CD14-positive monocyte (primary cell): ENCODE measurements at regions not wholly inside any gene's neighbourhood (a gene's known extent, or its start where the extent isn't known, plus 50 kb on each side); places are given as distances from the start of the nearest gene placed in this dataset.

Source experiments
- DNase-seq, 3 donors: peaks; one replicate each; pipeline ENCODE4 v3.0.0-alpha.2; 2011 to 2022
- H2AFZ ChIP-seq: 2 replicates; pipeline ENCODE4 v1.6.0; 2012; ENCODE audit warnings: mild to moderate bottlenecking, low read depth, low read length, inconsistent platforms; ENCODE audit not compliant: insufficient read depth, poor library complexity, severe bottlenecking
- H3K27ac ChIP-seq, 2 donors: 1 replicate in 1 of 2; 2 replicates in 1 of 2; pipeline ENCODE4 v1.5.1; 2012 to 2013; ENCODE audit warnings: low read length in 2 of 2, control low read depth in 1 of 2, inconsistent platforms in 1 of 2, low read depth in 1 of 2, mild to moderate bottlenecking in 1 of 2
- H3K27me3 ChIP-seq, 2 donors: one replicate each; pipeline versions ENCODE4 v1.6.0 to v1.6.1; 2011 to 2013; ENCODE audit warnings: low read length in 2 of 2; ENCODE audit not compliant: control insufficient read depth in 2 of 2, insufficient read depth in 2 of 2
- H3K36me3 ChIP-seq, 2 donors: replicated peaks in 1 of 2; 1 replicate in 1 of 2; 2 replicates in 1 of 2; pipeline versions ENCODE4 v1.5.1 to v1.6.1; 2012 to 2013; ENCODE audit warnings: low read length in 2 of 2, control low read depth in 1 of 2, inconsistent platforms in 1 of 2, mild to moderate bottlenecking in 1 of 2; ENCODE audit not compliant: insufficient read depth in 2 of 2, control insufficient read depth in 1 of 2
- H3K4me1 ChIP-seq, 2 donors: 1 replicate in 1 of 2; 2 replicates in 1 of 2; pipeline versions ENCODE4 v1.5.1 to v1.6.1; 2012 to 2013; ENCODE audit warnings: low read length in 2 of 2, control low read depth in 1 of 2, inconsistent platforms in 1 of 2, mild to moderate bottlenecking in 1 of 2, moderate library complexity in 1 of 2; ENCODE audit not compliant: insufficient read depth in 2 of 2, control insufficient read depth in 1 of 2
- H3K4me2 ChIP-seq: replicated peaks from 2 replicates; pipeline ENCODE3; 2012; ENCODE audit warnings: low read length, moderate library complexity, mild to moderate bottlenecking; ENCODE audit not compliant: poor library complexity, severe bottlenecking; ENCODE audit errors: extremely low read depth
- H3K4me3 ChIP-seq, 3 experiments: fragments of 200-600 bp in 1 of 3; sonication (generic) in 1 of 3; replicated peaks in 1 of 3; 1 replicate in 2 of 3; 2 replicates in 1 of 3; pipeline ENCODE4 v1.5.1; 2011 to 2013; ENCODE audit warnings: low read length in 3 of 3, mild to moderate bottlenecking in 3 of 3, control low read depth in 2 of 3, low read depth in 2 of 3, inconsistent platforms in 1 of 3, moderate library complexity in 1 of 3
- H3K79me2 ChIP-seq: 2 replicates; pipeline ENCODE4 v1.6.0; 2012; ENCODE audit warnings: mild to moderate bottlenecking, control low read depth, inconsistent platforms, low read length, moderate library complexity; ENCODE audit not compliant: insufficient read depth
- H3K9ac ChIP-seq: 2 replicates; pipeline ENCODE4 v1.6.0; 2017; ENCODE audit warnings: low read length, mild to moderate bottlenecking; ENCODE audit not compliant: insufficient read depth, poor library complexity, severe bottlenecking
- H3K9me3 ChIP-seq, 2 donors: replicated peaks in 1 of 2; 1 replicate in 1 of 2; 2 replicates in 1 of 2; pipeline versions ENCODE4 v1.5.1 to v1.6.1; 2012 to 2013; ENCODE audit warnings: low read length in 2 of 2, control low read depth in 1 of 2; ENCODE audit not compliant: control insufficient read depth in 1 of 2, insufficient read depth in 1 of 2
- H4K20me1 ChIP-seq: 2 replicates; pipeline ENCODE4 v1.6.0; 2012; ENCODE audit warnings: mild to moderate bottlenecking, low read length, control low read depth, moderate library complexity; ENCODE audit not compliant: insufficient read depth
- H3K27ac Mint-ChIP-seq, 7 donors: one replicate each; pipeline ENCODE4 v1.8.0; 2020; ENCODE audit warnings: mild to moderate bottlenecking in 7 of 7, mixed read lengths in 7 of 7, moderate library complexity in 6 of 7, inconsistent platforms in 2 of 7
- H3K27me3 Mint-ChIP-seq, 3 donors: one replicate each; pipeline ENCODE4 v1.8.0; 2021 to 2022; ENCODE audit warnings: low read depth in 3 of 3, mild to moderate bottlenecking in 3 of 3, mixed read lengths in 3 of 3, moderate library complexity in 3 of 3, inconsistent platforms in 1 of 3
- H3K36me3 Mint-ChIP-seq, 2 donors: one replicate each; pipeline ENCODE4 v1.8.0; 2020; ENCODE audit warnings: mixed read lengths in 2 of 2, inconsistent platforms in 1 of 2, mild to moderate bottlenecking in 1 of 2
- H3K4me1 Mint-ChIP-seq: one replicate; pipeline ENCODE4 v1.8.0; 2020; ENCODE audit warnings: mild to moderate bottlenecking, mixed read lengths
- H3K4me3 Mint-ChIP-seq, 2 donors: one replicate each; pipeline ENCODE4 v1.8.0; 2020; ENCODE audit warnings: mild to moderate bottlenecking in 2 of 2, mixed read lengths in 2 of 2, moderate library complexity in 1 of 2
- H3K9me3 Mint-ChIP-seq, 7 donors: one replicate each; pipeline ENCODE4 v1.8.0; 2020 to 2022; ENCODE audit warnings: mixed read lengths in 7 of 7, mild to moderate bottlenecking in 6 of 7, moderate library complexity in 6 of 7, inconsistent platforms in 2 of 7
- WGBS: methylation state at CpG from one replicate; pipeline ENCODE4 v1.1.5; 2013; ENCODE audit warnings: missing lambda C conversion rate; ENCODE audit not compliant: insufficient coverage; 5-methylcytosine and 5-hydroxymethylcytosine counted together
- intact Hi-C, 2 donors: fragments of 100-400 bp; cut with micrococcal nuclease; formaldehyde crosslinking; loops; one replicate each; pipeline versions ENCODE4 v1.15.0 to v1.15.1; 2023
- TF ChIP-seq, protein P1 (sequence below): fragments of 200-600 bp; IDR thresholded peaks from one replicate; pipeline ENCODE4 v1.8.0; 2022; ENCODE audit warnings: antibody characterized with exemption, mild to moderate bottlenecking

DNA sequence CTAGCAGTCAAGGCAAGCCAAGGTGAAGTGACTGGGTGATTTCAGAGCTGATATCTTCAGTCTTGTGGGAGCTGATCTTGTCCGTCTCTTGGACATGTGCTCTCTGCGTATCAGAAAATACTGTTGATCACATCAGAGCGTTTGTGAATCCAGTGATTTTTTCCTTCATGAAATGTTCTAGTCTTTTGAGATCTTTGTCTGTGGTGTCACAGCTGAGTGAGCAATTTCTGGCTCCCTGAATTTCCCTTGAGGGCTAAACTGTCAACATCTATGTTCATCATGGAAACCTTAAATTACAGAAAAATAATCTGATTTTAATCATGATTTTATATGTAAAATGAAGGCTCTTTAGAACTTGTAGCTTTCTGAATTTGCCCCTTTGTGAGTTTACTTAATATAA lies 432.0 kb downstream of the CCDC85A start:
- Mint-ChIP-seq H3K4me3 (no peak overlapping the region), H3K27ac (no peak overlapping the region), H3K27me3 (no peaks in the 10 kb centered on the region), H3K9me3 (peaks cover 0 to 9% (median 2%) of the 10 kb centered on the region in 7 donors), H3K36me3 (no peaks in the 10 kb centered on the region), H3K4me1 (no peaks in the 10 kb centered on the region)
- H3K4me3 ChIP-seq = no peak overlapping the region
- H3K79me2 ChIP-seq = no peaks in the 10 kb centered on the region
- H3K9ac ChIP-seq = no peak overlapping the region
- H3K4me1 ChIP-seq = no peaks in the 10 kb centered on the region
- DNase-seq = no peak
- H3K4me2 ChIP-seq = no peak overlapping the region
- H2AFZ ChIP-seq = no peak overlapping the region
- 89% methylated on average over 1 of the region's 3 CpGs for WGBS
- peaks cover 2 to 8% of the 10 kb centered on the region in 2 donors for H3K9me3 ChIP-seq
- H3K27ac ChIP-seq = no peak overlapping the region
- TF ChIP-seq, protein P1, sequence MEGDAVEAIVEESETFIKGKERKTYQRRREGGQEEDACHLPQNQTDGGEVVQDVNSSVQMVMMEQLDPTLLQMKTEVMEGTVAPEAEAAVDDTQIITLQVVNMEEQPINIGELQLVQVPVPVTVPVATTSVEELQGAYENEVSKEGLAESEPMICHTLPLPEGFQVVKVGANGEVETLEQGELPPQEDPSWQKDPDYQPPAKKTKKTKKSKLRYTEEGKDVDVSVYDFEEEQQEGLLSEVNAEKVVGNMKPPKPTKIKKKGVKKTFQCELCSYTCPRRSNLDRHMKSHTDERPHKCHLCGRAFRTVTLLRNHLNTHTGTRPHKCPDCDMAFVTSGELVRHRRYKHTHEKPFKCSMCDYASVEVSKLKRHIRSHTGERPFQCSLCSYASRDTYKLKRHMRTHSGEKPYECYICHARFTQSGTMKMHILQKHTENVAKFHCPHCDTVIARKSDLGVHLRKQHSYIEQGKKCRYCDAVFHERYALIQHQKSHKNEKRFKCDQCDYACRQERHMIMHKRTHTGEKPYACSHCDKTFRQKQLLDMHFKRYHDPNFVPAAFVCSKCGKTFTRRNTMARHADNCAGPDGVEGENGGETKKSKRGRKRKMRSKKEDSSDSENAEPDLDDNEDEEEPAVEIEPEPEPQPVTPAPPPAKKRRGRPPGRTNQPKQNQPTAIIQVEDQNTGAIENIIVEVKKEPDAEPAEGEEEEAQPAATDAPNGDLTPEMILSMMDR = no peak
- H4K20me1 ChIP-seq = no peaks in the 10 kb centered on the region
- H3K27me3 ChIP-seq = no peaks in the 10 kb centered on the region
- H3K36me3 ChIP-seq = no peaks in the 10 kb centered on the region
- intact Hi-C loops = no loop called here

DNA sequence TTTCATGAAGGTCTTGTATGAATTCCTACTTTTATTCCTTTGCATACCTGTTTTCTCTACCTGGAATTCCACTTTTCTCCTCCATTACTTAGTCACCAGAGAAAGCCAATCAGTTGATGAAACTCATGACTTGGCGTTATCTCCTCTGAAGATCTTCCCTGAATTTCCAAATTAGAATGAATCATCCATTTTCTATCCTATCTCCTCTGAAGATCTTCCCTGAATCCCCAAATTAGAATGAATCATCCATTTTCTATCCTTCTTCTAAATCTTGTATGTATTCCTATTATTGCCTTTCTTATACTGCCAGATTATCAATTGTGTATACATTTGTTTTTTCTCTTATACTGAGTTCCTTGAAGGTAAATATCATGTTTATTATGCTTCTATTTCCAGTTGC lies 440.4 kb downstream of the CCDC85A start:
- H3K36me3 Mint-ChIP-seq = no peaks in the 10 kb centered on the region
- Histone ChIP-seq H3K9me3 (peaks cover 5 to 6% of the 10 kb centered on the region in 2 donors), H3K27ac (no peak overlapping the region), H2AFZ (no peak overlapping the region), H3K4me3 (no peak overlapping the region), H3K27me3 (no peaks in the 10 kb centered on the region), H3K4me2 (no peak overlapping the region), H4K20me1 (no peaks in the 10 kb centered on the region), H3K9ac (no peak overlapping the region), H3K36me3 (no peaks in the 10 kb centered on the region), H3K79me2 (no peaks in the 10 kb centered on the region), H3K4me1 (no peaks in the 10 kb centered on the region)
- no peak for DNase-seq
- TF ChIP-seq, protein P1 = no peak
- no peak overlapping the region for H3K4me3 Mint-ChIP-seq
- H3K4me1 Mint-ChIP-seq = no peaks in the 10 kb centered on the region
- no peaks in the 10 kb centered on the region for H3K27me3 Mint-ChIP-seq
- WGBS = 100% methylated on average over 1 of the region's 1 CpG
- intact Hi-C loops = no loop called here
- peaks cover 0 to 14% (median 4%) of the 10 kb centered on the region in 7 donors for H3K9me3 Mint-ChIP-seq
- no peak overlapping the region for H3K27ac Mint-ChIP-seq
